RWPE2 (cell line): ENCODE measurements at regions not wholly inside any gene's neighbourhood (a gene's known extent, or its start where the extent isn't known, plus 50 kb on each side); places are given as distances from the start of the nearest gene placed in this dataset.
A peak's percentile ranks its signal among the peaks of the same experiment; 100 is the strongest.

Experiments
- ATAC-seq: fragments of 200-7000 bp; cut with Tn5 transposase; 3 replicates; pipeline ENCODE4 v1.9.1; 2021; ENCODE audit warnings: low read depth
- DNase-seq: peaks from one replicate; pipeline ENCODE4 v3.0.0-alpha.2; 2020; ENCODE audit warnings: low spot score
- H3K27ac ChIP-seq: fragments of 450-650 bp; 2 replicates; pipeline ENCODE4 v1.5.1; 2017; ENCODE audit warnings: mild to moderate bottlenecking; ENCODE audit not compliant: poor library complexity, severe bottlenecking
- H3K27me3 ChIP-seq: fragments of 250-450 bp; sonication (Bioruptor Pico); 2 replicates; pipeline ENCODE4 v1.5.1; 2021; ENCODE audit warnings: mild to moderate bottlenecking, moderate library complexity; ENCODE audit not compliant: insufficient read depth, poor library complexity, severe bottlenecking
- H3K36me3 ChIP-seq: fragments of 250-450 bp; sonication (Bioruptor Pico); 2 replicates; pipeline ENCODE4 v1.5.1; 2020; ENCODE audit warnings: low read depth, mild to moderate bottlenecking, moderate library complexity
- H3K4me1 ChIP-seq: fragments of 250-450 bp; sonication (Bioruptor Pico); 2 replicates; pipeline ENCODE4 v1.5.1; 2021; ENCODE audit warnings: mild to moderate bottlenecking, moderate library complexity; ENCODE audit not compliant: insufficient read depth, poor library complexity, severe bottlenecking
- H3K4me3 ChIP-seq: fragments of 250-450 bp; sonication (Bioruptor Pico); 2 replicates; pipeline ENCODE4 v1.5.1; 2021; ENCODE audit warnings: mild to moderate bottlenecking, moderate library complexity; ENCODE audit not compliant: severe bottlenecking
- H3K9me3 ChIP-seq: fragments of 250-450 bp; sonication (Bioruptor Pico); 2 replicates; pipeline ENCODE4 v1.5.1; 2021; ENCODE audit warnings: mild to moderate bottlenecking, moderate library complexity; ENCODE audit not compliant: severe bottlenecking
- CTCF ChIP-seq: fragments of 450-650 bp; IDR thresholded peaks from one replicate; pipeline ENCODE4 v1.5.1; 2017; ENCODE audit warnings: mild to moderate bottlenecking, moderate library complexity; ENCODE audit not compliant: poor library complexity, severe bottlenecking

DNA sequence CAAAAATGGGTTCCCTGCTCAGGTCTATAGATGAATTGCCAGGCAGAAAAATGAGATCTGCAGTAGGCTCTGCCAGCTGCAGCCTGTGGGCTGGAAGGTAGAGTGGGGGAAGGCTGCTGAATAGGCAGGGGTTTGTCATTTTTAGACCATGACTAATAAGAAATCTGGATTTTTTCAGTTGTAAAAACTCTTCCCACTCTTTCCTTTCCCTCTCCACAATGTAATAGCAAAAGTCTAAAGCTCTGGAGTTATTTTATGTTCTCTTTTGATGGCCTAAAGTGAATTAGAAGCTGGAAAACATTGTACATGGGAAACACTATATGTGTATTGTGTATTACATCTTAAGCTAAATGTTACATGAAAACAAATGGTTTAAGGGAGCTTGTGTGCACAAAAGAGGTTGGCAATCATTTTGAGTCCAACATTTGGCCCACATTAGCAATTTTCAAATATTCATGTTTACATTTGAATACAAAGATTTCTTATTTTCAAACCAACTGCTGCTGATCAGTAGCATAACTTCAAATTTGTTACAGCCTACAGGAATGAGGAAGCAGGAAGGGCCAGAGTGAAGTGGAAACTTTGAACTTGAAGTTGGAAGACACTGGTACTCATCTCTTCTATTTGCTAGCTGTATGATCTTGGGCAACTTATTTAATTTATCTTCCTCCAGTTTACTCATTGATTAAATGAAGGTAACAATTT is 407.1 kb downstream of the SLC4A3 start:
- TF ChIP-seq CTCF: no peak
- H3K27ac ChIP-seq: no peak overlapping the region
- no peaks in the 10 kb centered on the region for H3K36me3 ChIP-seq
- DNase-seq (no peak), ATAC-seq (peak; percentile 76; the same call in 2 of the 3 replicates)
- H3K4me3 ChIP-seq: no peak overlapping the region
- H3K9me3 ChIP-seq: no peaks in the 10 kb centered on the region
- no peaks in the 10 kb centered on the region for H3K27me3 ChIP-seq
- peaks cover 7% of the 10 kb centered on the region for H3K4me1 ChIP-seq

DNA sequence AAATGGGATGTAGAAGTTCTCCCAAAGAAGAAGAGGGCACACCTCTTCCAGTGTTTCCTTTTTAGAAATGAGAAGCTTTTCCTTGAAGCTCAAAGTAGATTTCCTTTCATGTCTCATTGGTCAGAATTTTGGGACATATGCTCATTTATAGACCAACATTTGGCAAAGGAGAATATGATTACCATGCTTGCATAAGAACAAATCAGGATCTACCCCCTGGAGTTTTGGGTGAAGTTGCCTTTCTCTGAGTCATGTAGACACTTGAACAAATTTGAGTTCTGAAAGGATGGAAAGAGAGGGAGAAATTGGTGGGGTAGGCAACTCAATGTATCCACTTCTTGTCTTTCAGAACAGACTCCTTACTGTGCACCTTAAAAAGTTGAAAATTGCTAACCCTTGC is 409.0 kb downstream of the SLC4A3 start:
- no peaks in the 10 kb centered on the region for H3K9me3 ChIP-seq
- H3K4me1 ChIP-seq: peaks cover 7% of the 10 kb centered on the region
- H3K36me3 ChIP-seq: no peaks in the 10 kb centered on the region
- DNase-seq (no peak), ATAC-seq (no peak)
- H3K27me3 ChIP-seq: no peaks in the 10 kb centered on the region
- no peak for TF ChIP-seq CTCF
- no peak overlapping the region for H3K27ac ChIP-seq
- H3K4me3 ChIP-seq: no peak overlapping the region

DNA sequence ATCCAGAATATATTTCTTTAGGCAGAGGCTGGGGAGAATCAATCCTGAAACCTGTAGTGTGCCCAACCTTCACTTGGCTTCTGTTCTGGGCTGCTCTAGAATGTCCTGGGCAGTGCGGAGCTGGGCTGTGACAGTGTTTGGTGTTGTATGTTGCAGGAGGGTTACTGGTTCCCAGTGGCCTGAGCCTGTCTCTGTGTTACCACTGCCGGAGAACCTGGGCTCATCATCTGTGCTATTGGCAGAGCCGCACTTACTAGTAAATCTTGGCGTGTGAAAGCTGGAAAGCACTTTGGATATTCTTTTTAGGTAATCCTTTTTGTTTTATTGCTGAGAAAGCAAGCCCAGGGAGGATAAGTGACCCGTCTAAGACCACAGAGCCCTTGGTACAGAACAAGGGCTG is 412.9 kb downstream of the SLC4A3 start:
- H3K27me3 ChIP-seq: no peaks in the 10 kb centered on the region
- DNase-seq (no peak), ATAC-seq (no peak)
- no peaks in the 10 kb centered on the region for H3K36me3 ChIP-seq
- no peaks in the 10 kb centered on the region for H3K4me1 ChIP-seq
- H3K4me3 ChIP-seq: no peak overlapping the region
- H3K27ac ChIP-seq: no peak overlapping the region
- no peaks in the 10 kb centered on the region for H3K9me3 ChIP-seq
- no peak for TF ChIP-seq CTCF

DNA sequence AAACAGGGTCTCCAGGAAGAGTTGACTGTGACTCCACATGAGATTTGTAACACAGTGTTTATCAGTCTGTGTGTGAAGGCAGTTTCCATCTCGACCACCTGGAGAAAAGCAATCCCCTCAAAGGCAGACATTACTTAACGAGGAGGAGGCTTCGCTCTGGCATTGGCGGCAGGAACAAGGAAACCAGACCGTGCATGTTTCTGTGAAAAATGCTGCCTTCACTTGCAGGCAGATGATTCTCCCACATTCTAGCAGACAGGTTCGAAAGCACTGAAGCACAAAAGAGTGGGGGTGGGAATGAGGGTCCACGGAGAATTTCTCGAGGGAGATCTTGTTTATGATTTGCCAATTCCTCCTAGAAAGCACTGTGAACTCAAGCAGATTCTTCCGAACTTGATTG is 414.0 kb downstream of the SLC4A3 start:
- H3K27ac ChIP-seq: no peak overlapping the region
- H3K36me3 ChIP-seq: no peaks in the 10 kb centered on the region
- no peak overlapping the region for H3K4me3 ChIP-seq
- H3K9me3 ChIP-seq: no peaks in the 10 kb centered on the region
- ATAC-seq (no peak), DNase-seq (no peak)
- H3K27me3 ChIP-seq: no peaks in the 10 kb centered on the region
- no peaks in the 10 kb centered on the region for H3K4me1 ChIP-seq
- TF ChIP-seq CTCF: no peak
